Stimulated activated CD4-positive, alpha-beta T cell treated with anti-CD3 and anti-CD28 coated beads, Interleukin-12 subunit alpha, Interleukin-12 subunit beta, amount 100 ng/mL, for 48 hours (primary cell): ENCODE measurements at regions not wholly inside any gene's neighbourhood (a gene's known extent, or its start where the extent isn't known, plus 50 kb on each side); places are given as distances from the start of the nearest gene placed in this dataset.
"Not testable (repeated sequence)": the region's sequence is repeated elsewhere in the genome, so short reads cannot be mapped to it uniquely, and the experiment has no call there.

Experiments used
- DNase-seq, 3 donors: peaks; one replicate each; pipeline ENCODE4 v3.0.0-alpha.2; 2020; ENCODE audit warnings: low read depth in 2 of 3, low spot score in 1 of 3

- DNase-seq, result no peak
Measured at GRCh38 chr13:109281903-109282635, 504.3 kb downstream of the IRS2 start.

GRCh38 chr13:109281017-109281902 lies 505.1 kb downstream of the IRS2 start:
- DNase-seq, result no peak

DNA sequence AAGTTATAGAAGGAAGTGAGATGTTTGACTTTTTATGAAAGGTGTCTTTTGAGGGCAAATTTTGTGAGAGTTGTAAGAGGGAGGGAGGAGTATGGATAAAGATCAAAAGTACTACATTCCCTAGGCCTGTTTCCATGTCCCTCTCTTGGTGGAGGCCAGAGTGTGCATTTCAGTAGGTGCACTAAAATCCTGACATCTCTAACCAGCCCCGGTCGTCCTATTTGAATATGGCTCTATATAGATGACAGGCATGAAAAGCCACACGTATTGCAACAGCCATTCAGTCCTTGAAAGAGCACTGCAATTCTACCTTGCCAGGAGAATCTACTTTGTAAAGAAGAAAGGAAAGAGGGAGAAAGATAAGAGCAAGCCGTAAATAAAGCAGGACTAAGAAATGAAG lies 510.1 kb downstream of the IRS2 start:
- DNase-seq, result no peak

GRCh38 chr13:109275852-109276251 lies 510.5 kb downstream of the IRS2 start:
- no peak for DNase-seq

- DNase-seq, result no peak
Measured at GRCh38 chr13:109275139-109275745, 511.1 kb downstream of the IRS2 start.

- DNase-seq, result no peak
Measured at GRCh38 chr13:109274188-109274821, 512.1 kb downstream of the IRS2 start.

GRCh38 chr13:109273326-109273751 lies 513.0 kb downstream of the IRS2 start:
- DNase-seq, result no peak

DNA sequence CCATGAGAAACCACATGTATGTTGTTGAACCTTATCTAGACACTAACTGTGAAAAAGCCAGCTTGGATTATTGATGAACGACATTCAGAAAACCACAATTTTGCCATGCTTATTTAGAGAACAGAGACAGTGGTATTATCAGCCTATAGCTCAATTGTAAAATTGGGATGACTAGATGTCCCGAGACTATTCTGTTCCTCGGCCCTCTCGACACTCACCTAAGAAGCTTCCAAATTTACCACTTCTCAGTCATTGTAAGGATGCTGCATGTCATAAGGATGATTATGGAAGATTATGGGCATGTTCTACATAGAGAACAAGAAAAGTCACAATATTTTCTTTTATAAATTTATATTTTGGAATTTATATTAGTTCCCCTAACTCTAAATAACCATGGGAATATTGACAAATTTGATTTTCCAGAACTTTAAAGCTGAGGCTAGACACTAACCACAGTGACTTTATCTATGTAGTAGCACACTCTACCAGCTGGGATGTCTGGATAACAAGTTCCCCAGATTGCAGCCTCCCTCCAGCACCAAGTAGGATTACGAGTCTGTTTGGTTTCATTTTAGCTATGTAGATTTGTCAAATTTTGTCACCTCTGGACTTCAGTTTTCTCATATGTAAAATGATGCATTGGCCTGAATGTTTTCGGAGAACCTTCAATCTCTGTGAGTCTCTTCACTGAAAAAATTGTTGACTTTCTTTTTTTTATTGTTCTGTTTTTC lies 513.6 kb downstream of the IRS2 start:
- DNase-seq, result no peak

- DNase-seq, result no peak
Measured at GRCh38 chr13:109271555-109272541, 514.5 kb downstream of the IRS2 start.

- DNase-seq, result no peak
Measured at GRCh38 chr13:109271061-109271460, 515.3 kb downstream of the IRS2 start.

DNA sequence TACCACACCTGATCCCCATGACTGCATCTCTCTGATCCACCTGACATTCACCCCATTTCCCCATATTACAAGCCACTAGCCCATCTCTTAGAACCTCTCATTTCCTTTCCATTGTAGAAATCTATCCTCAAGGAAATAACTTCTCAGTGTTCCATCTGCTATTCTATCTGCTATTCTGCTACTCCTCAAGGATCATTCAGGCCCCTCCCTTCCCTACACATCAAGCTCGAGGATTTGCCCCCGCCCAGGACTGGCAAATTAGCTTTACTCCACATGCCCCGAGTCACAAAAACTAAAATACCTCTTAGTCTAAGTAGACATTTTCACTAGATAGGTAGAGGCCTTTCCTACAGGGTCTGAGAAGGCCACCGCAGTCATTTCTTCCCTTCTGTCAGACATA lies 517.0 kb downstream of the IRS2 start:
- DNase-seq, result not testable (repeated sequence)

DNA sequence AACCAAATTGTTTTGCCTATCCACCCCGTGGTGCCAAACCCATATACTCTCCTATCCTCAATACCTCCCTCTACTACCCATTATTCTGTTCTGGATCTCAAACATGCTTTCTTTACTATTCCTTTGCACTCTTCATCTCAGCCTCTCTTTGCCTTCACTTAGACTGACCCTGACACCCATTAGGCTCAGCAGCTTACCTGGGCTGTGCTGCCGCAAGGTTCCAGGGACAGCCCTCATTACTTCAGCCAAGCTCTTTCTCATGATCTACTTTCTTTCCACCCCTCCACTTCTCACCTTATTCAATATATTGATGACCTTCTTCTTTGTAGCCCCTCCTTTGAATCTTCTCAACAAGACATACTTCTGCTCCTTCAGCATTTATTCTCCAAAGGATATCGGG lies 517.9 kb downstream of the IRS2 start:
- DNase-seq, result not testable (repeated sequence)

GRCh38 chr13:109267400-109267799 lies 519.0 kb downstream of the IRS2 start:
- not testable (repeated sequence) for DNase-seq

DNA sequence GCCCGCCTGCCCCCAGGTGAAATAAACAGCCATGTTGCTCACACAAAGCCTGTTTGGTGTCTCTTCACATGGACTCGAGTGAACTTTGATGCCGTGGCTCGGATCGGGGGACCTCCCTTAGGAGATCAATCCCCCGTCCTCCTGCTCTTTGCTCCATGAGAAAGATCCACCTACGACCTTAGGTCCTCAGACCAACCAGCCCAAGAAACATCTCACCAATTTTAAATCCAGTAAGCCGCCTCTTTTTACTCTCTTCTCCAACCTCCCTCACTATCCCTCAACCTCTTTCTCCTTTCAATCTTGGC lies 521.0 kb downstream of the IRS2 start:
- not testable (repeated sequence) for DNase-seq

GRCh38 chr13:109264603-109265437 lies 521.6 kb downstream of the IRS2 start:
- not testable (repeated sequence) for DNase-seq

GRCh38 chr13:109257761-109258157 lies 528.6 kb downstream of the IRS2 start:
- not testable (repeated sequence) for DNase-seq
